ENCODE measurements at regions not wholly inside any gene's neighbourhood (a gene's known extent, or its start where the extent isn't known, plus 50 kb on each side); places are given as distances from the start of the nearest gene placed in this dataset.

- H3K9me3 ChIP-seq = peaks cover 3% of the 10 kb centered on the region
- ATAC-seq (ENCODE audit: insufficient number of reproducible peaks, low FRiP score, low read depth) (no peak), DNase-seq (ENCODE audit: low spot score) (no peak)
- TF ChIP-seq CTCF (IDR thresholded peaks at IDR 0.05) = no peak
- H3K36me3 ChIP-seq = no peaks in the 10 kb centered on the region
- H3K4me1 ChIP-seq (ENCODE audit: control insufficient read depth in 1 of 2, low read depth in 2 of 2) = peaks cover 0 to 19% of the 10 kb centered on the region in 2 donors
- H3K27ac ChIP-seq = peak overlapping the region; percentile 18 to 45
- no peaks in the 10 kb centered on the region for H3K27me3 ChIP-seq (replicated peaks; ENCODE audit: insufficient read depth)
- peak overlapping the region; percentile 17 for H3K4me3 ChIP-seq
Observed at GRCh38 chr3:150097588-150097890, 126.8 kb upstream of the PFN2 start.

- peaks cover 3% of the 10 kb centered on the region for H3K9me3 ChIP-seq
- ATAC-seq (ENCODE audit: insufficient number of reproducible peaks, low FRiP score, low read depth) = no peak
- DNase-seq (ENCODE audit: low spot score) = no peak
- no peaks in the 10 kb centered on the region for H3K36me3 ChIP-seq
- peak overlapping the region; percentile 18 to 45 for H3K27ac ChIP-seq
- H3K4me1 ChIP-seq (ENCODE audit: control insufficient read depth in 1 of 2, low read depth in 2 of 2) = peaks cover 0 to 19% of the 10 kb centered on the region in 2 donors
- peak overlapping the region; percentile 17 for H3K4me3 ChIP-seq
- TF ChIP-seq CTCF (IDR thresholded peaks at IDR 0.05) = no peak
- no peaks in the 10 kb centered on the region for H3K27me3 ChIP-seq (replicated peaks; ENCODE audit: insufficient read depth)
Observed at GRCh38 chr3:150096700-150097587, 126.2 kb upstream of the PFN2 start.

- DNase-seq (ENCODE audit: low spot score) (no peak), ATAC-seq (ENCODE audit: insufficient number of reproducible peaks, low FRiP score, low read depth) (no peak)
- TF ChIP-seq CTCF (IDR thresholded peaks at IDR 0.05) = no peak
- H3K9me3 ChIP-seq = no peaks in the 10 kb centered on the region
- no peaks in the 10 kb centered on the region for H3K27me3 ChIP-seq (replicated peaks; ENCODE audit: insufficient read depth)
- H3K36me3 ChIP-seq = no peaks in the 10 kb centered on the region
- H3K4me1 ChIP-seq (ENCODE audit: control insufficient read depth in 1 of 2, low read depth in 2 of 2) = peaks cover 0 to 19% of the 10 kb centered on the region in 2 donors
- H3K4me3 ChIP-seq = no peak overlapping the region
- H3K27ac ChIP-seq = no peak overlapping the region
Observed at GRCh38 chr3:150094150-150094933, 123.6 kb upstream of the PFN2 start.

GRCh38 chr3:150091626-150092025 is 120.9 kb upstream of the PFN2 start:
- peaks cover 0 to 6% of the 10 kb centered on the region in 2 donors for H3K4me1 ChIP-seq (ENCODE audit: control insufficient read depth in 1 of 2, low read depth in 2 of 2)
- no peak overlapping the region for H3K27ac ChIP-seq
- DNase-seq (ENCODE audit: low spot score) = no peak
- H3K9me3 ChIP-seq = no peaks in the 10 kb centered on the region
- ATAC-seq (ENCODE audit: insufficient number of reproducible peaks, low FRiP score, low read depth) = no peak
- no peaks in the 10 kb centered on the region for H3K36me3 ChIP-seq
- H3K4me3 ChIP-seq = no peak overlapping the region
- no peaks in the 10 kb centered on the region for H3K27me3 ChIP-seq (replicated peaks; ENCODE audit: insufficient read depth)
- TF ChIP-seq CTCF (IDR thresholded peaks at IDR 0.05) = no peak

GRCh38 chr3:150090877-150091276 is 120.2 kb upstream of the PFN2 start:
- Histone ChIP-seq H3K27me3 (replicated peaks; ENCODE audit: insufficient read depth) (no peaks in the 10 kb centered on the region), H3K4me1 (ENCODE audit: control insufficient read depth in 1 of 2, low read depth in 2 of 2) (no peaks in the 10 kb centered on the region), H3K27ac (no peak overlapping the region), H3K9me3 (no peaks in the 10 kb centered on the region), H3K4me3 (no peak overlapping the region), H3K36me3 (no peaks in the 10 kb centered on the region)
- DNase-seq (ENCODE audit: low spot score) = no peak
- TF ChIP-seq CTCF (IDR thresholded peaks at IDR 0.05) = no peak
- no peak for ATAC-seq (ENCODE audit: insufficient number of reproducible peaks, low FRiP score, low read depth)
